Mucosa of rectum (tissue), 2 donors: ENCODE measurements at regions not wholly inside any gene's neighbourhood (a gene's known extent, or its start where the extent isn't known, plus 50 kb on each side); places are given as distances from the start of the nearest gene placed in this dataset.

Experiments used
- H3K27ac ChIP-seq, 2 donors: one replicate each; pipeline ENCODE4 v1.7.0; 2013; ENCODE audit warnings: inconsistent platforms in 2 of 2, low read depth in 2 of 2, low read length in 2 of 2
- H3K27me3 ChIP-seq, 2 donors: one replicate each; pipeline ENCODE4 v1.7.0; 2013; ENCODE audit warnings: low read length in 2 of 2; ENCODE audit not compliant: control insufficient read depth in 2 of 2, insufficient read depth in 2 of 2
- H3K36me3 ChIP-seq, 2 donors: one replicate each; pipeline ENCODE4 v1.7.0; 2013; ENCODE audit warnings: low read length in 2 of 2; ENCODE audit not compliant: control insufficient read depth in 2 of 2, insufficient read depth in 2 of 2
- H3K4me1 ChIP-seq, 2 donors: one replicate each; pipeline ENCODE4 v1.7.0; 2013; ENCODE audit warnings: low read length in 2 of 2, mild to moderate bottlenecking in 1 of 2; ENCODE audit not compliant: control insufficient read depth in 2 of 2, insufficient read depth in 2 of 2
- H3K4me3 ChIP-seq, 2 donors: one replicate each; pipeline ENCODE4 v1.7.0; 2013; ENCODE audit warnings: low read length in 2 of 2
- H3K9ac ChIP-seq, 2 donors: one replicate each; pipeline ENCODE4 v1.7.0; 2013; ENCODE audit warnings: low read length in 2 of 2, low read depth in 1 of 2, mild to moderate bottlenecking in 1 of 2
- H3K9me3 ChIP-seq, 2 donors: one replicate each; pipeline ENCODE4 v1.7.0; 2013; ENCODE audit warnings: low read length in 2 of 2; ENCODE audit not compliant: control insufficient read depth in 2 of 2
- donor health status: healthy.
- donor health status: Normal muscosa, but diverticular disease.

DNA sequence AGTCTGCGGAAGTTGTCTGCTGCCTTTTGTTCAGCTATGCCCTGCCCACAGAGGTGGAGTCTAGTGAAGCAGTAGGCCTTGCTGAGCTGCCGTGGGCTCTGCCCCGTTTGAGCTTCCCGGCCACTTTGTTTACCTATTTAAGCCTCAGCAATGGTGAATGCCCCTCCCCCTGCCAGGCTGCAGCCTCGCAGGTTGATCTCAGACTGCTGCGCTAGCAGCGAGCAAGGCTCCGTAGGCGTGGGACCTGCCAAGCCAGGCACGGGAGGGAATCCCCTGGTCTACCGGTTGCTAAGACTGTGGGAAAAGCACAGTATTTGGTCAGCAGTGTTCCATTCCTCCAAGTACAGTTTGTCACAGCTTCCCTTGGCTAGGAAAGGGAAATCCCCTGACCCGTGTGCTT lies 143.6 kb downstream of the DYRK2 start:
- no peak overlapping the region for H3K27ac ChIP-seq
- H3K9me3 ChIP-seq: no peaks in the 10 kb centered on the region
- no peak overlapping the region for H3K4me3 ChIP-seq
- H3K4me1 ChIP-seq: peaks cover 0 to 3% of the 10 kb centered on the region in 2 donors
- no peaks in the 10 kb centered on the region for H3K27me3 ChIP-seq
- no peak overlapping the region for H3K9ac ChIP-seq
- no peaks in the 10 kb centered on the region for H3K36me3 ChIP-seq

DNA sequence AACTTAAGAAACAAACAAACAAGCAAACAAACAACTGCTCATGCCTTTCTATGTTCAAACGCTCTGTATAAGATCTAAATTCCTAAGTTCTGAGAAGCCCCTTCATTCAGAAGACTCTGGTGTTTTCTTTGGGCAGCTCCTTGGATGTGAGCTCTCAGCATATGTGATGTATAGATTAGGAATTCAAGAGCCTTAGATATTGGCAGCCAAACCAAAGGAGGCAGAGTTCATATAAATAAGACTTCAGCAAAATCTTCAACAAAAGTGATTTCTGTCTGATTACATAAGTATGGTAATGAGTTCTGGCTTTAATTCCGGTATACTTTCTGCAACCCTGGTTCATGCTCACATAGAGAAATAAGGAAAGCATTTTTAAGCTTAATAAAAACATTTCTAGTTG lies 145.6 kb downstream of the DYRK2 start:
- no peak overlapping the region for H3K27ac ChIP-seq
- H3K9ac ChIP-seq: no peak overlapping the region
- H3K4me3 ChIP-seq: no peak overlapping the region
- no peaks in the 10 kb centered on the region for H3K36me3 ChIP-seq
- peaks cover 0 to 5% of the 10 kb centered on the region in 2 donors for H3K4me1 ChIP-seq
- H3K9me3 ChIP-seq: no peaks in the 10 kb centered on the region
- no peaks in the 10 kb centered on the region for H3K27me3 ChIP-seq

DNA sequence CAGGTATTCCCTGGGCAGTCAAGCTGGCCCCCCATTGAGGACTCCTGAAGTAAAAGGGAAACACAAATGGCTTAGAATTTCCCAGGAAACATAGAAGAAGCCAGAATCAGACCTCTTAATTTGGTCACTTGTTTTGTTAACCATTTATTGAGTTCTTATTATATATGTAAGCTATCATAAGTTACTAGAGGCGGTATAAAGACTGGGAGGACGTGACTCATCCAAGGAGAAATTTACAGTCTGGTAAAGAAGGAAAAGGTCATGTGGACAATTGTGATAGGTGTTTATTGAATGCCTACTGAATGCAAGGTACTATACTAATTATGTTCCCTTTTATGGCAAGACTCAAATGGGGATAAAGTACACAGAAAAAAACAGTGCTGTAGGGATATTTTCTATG lies 146.7 kb downstream of the DYRK2 start:
- Histone ChIP-seq H3K27ac (peak overlapping the region; percentile 56 to 59), H3K9me3 (no peaks in the 10 kb centered on the region), H3K4me3 (no peak overlapping the region), H3K27me3 (no peaks in the 10 kb centered on the region), H3K9ac (no peak overlapping the region), H3K36me3 (no peaks in the 10 kb centered on the region), H3K4me1 (peaks cover 0 to 5% of the 10 kb centered on the region in 2 donors)

DNA sequence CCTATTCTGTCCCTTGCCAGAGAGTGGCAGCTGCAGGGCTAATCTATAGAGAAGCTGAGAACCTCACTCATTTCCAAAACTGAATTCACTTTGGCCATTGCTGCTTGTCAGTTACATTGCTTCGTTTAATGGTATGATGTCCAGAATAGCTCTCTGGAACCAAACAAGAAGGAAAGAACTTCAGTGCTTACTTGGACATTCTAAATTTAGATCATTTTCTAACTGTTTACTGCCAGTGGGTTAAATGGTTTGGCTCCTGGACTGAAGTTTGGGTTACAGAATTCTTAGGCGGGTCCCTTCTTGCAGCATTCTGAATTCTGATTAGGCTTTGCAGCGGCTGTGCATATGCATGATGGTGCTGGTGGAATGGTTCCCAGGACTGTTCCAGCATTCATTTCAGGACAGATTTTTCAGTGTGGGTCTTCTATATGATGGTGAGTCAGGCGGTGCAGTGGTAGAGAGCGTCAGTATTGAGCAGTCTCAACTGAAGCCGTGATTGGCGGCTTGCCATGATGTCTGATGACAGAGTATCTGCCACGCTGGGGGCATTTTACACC lies 148.7 kb downstream of the DYRK2 start:
- H3K9ac ChIP-seq: no peak overlapping the region
- H3K36me3 ChIP-seq: no peaks in the 10 kb centered on the region
- no peak overlapping the region for H3K27ac ChIP-seq
- H3K9me3 ChIP-seq: no peaks in the 10 kb centered on the region
- no peaks in the 10 kb centered on the region for H3K27me3 ChIP-seq
- no peak overlapping the region for H3K4me3 ChIP-seq
- peaks cover 0 to 5% of the 10 kb centered on the region in 2 donors for H3K4me1 ChIP-seq

DNA sequence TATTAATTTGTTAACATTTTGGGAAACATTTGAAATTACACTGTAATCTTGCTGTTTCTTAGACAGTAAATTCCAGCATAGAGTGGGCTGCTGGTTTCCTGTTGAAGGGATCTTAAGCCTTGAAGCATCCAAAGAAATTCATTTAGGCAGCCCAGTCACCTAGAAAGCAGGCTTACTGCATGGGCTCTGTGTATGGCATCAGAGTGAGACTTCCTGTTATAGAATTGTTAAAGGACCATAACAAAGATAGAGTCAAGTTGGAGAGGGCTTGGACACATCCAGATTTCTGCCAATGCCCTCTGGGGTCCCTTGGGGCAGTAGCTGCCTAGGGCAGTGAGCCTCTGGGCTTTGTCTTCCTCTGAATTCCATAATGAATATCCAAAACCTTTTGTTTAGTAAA lies 149.2 kb downstream of the DYRK2 start:
- Histone ChIP-seq H3K27ac (no peak overlapping the region), H3K36me3 (no peaks in the 10 kb centered on the region), H3K9me3 (no peaks in the 10 kb centered on the region), H3K27me3 (no peaks in the 10 kb centered on the region), H3K4me1 (peaks cover 0 to 5% of the 10 kb centered on the region in 2 donors), H3K4me3 (no peak overlapping the region), H3K9ac (no peak overlapping the region)

DNA sequence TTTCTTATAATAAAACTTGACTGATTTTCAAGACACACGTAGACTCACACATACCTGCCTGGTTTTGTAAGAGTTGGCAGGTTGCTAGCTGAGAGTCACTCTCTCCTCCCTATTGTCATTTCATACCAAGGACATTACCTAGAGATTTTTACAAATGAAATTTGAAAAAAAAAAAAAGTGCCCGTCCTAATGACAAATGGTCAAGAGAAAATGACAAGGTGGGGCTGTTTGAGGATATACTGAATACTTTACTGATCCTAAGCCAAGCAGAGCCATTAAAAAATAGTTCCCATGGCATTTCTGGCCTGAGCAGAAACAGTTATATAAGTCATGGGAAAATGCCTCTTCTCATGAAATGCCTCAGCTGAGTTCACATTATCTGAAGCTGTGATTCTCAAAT lies 150.2 kb downstream of the DYRK2 start:
- H3K4me1 ChIP-seq: peaks cover 0 to 5% of the 10 kb centered on the region in 2 donors
- no peak overlapping the region for H3K27ac ChIP-seq
- no peaks in the 10 kb centered on the region for H3K27me3 ChIP-seq
- H3K9ac ChIP-seq: no peak overlapping the region
- H3K9me3 ChIP-seq: no peaks in the 10 kb centered on the region
- no peaks in the 10 kb centered on the region for H3K36me3 ChIP-seq
- no peak overlapping the region for H3K4me3 ChIP-seq

DNA sequence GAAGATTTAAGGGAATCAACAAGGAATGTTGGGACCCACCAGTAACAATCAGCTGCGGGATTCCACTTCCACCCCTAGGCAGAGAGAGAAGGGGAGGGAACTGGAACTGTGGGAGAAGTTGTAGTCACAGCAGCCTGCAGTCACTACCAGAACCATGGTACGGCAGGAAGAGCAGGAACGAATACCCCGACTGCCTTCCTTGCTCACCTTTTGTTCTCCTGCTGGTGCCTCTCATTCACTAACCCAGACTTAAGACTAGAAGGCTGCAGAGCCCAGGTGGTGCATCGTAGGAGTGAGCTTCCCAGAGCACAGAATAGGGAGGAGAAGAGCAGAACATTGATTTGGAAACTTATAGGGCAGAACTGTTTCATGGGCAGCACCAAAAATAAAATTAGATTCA lies 154.2 kb downstream of the DYRK2 start:
- Histone ChIP-seq H3K9me3 (no peaks in the 10 kb centered on the region), H3K4me1 (no peaks in the 10 kb centered on the region), H3K9ac (no peak overlapping the region), H3K27me3 (no peaks in the 10 kb centered on the region), H3K4me3 (no peak overlapping the region), H3K36me3 (no peaks in the 10 kb centered on the region), H3K27ac (no peak overlapping the region)

DNA sequence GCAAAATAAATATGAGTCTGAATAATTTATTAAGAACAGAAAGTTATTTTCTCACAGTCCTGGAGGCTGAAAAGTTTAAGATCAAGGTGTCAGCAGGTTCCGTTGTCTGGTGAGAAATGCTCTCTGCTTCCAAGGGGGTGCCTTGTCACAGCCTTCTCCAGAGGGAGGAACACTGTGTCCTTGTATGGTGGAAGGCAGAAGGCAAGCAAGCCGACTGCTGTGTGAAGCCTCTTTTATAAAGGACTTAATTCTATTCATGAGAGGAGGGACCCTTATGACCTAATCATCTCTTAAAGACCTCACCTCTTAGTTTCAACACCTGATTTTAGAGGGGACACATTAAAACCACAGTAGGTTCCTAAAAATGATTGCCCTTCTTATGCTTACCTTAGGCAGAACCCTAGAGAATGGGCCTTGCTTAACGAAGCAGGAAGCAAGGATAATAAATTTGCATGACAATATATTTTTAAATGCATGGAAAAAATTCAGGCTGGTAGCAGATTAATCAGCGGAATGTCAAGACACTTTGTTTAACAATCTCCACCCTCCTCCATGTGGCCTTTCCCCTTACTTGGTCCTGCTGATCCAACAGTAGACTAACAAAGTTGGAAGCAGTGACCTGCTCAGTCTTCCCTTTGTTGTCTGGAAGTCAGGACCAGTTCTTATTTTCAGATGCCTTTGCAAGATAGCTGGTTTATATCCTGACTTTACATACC lies 154.9 kb downstream of the DYRK2 start:
- no peaks in the 10 kb centered on the region for H3K9me3 ChIP-seq
- H3K27me3 ChIP-seq: no peaks in the 10 kb centered on the region
- H3K36me3 ChIP-seq: no peaks in the 10 kb centered on the region
- no peak overlapping the region for H3K4me3 ChIP-seq
- H3K27ac ChIP-seq: no peak overlapping the region
- no peak overlapping the region for H3K9ac ChIP-seq
- no peaks in the 10 kb centered on the region for H3K4me1 ChIP-seq

DNA sequence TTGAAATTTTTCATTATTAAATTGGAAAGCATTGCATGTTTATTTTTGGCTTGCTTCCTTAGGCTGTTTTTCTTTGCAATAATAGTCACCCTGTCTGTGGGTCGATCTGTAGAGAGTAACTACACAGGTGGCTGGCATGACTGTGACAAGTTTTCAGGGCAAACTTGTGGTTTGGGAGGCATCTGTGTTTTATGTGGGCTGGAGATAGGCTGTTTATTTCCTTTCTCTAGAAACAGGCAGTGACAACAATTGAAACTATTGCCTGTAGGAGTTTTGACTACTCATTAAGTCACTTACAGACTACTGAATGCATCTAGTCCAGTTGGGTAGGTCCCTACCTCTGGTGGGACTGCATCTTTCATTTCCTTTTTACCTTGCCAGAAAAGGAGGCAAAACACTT lies 155.6 kb downstream of the DYRK2 start:
- Histone ChIP-seq H3K4me1 (no peaks in the 10 kb centered on the region), H3K36me3 (no peaks in the 10 kb centered on the region), H3K4me3 (no peak overlapping the region), H3K27me3 (no peaks in the 10 kb centered on the region), H3K27ac (no peak overlapping the region), H3K9ac (no peak overlapping the region), H3K9me3 (no peaks in the 10 kb centered on the region)

DNA sequence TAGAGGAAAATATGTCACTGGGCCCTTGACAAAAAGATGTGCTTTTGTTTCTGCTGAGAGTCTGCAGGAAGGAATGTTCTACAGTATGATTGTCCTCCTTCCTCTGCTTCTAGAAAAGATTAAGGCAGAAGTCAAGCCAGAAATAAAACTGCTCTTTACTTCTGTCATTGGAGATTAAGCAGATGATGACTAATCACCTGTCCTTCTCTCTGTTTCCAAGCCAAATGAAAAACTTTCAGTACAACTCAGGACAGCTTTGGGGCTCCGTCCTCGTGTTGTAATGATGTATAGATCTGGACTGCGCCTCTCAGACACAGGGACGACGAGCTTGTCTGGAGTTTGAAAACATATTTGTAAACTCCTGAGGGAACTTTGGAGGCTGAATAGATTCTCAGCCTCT lies 159.3 kb downstream of the DYRK2 start:
- Histone ChIP-seq H3K9ac (no peak overlapping the region), H3K4me3 (no peak overlapping the region), H3K4me1 (no peaks in the 10 kb centered on the region), H3K36me3 (no peaks in the 10 kb centered on the region), H3K27me3 (no peaks in the 10 kb centered on the region), H3K9me3 (no peaks in the 10 kb centered on the region), H3K27ac (no peak overlapping the region)
